ACC112 (cell line): ENCODE measurements at regions not wholly inside any gene's neighbourhood (a gene's known extent, or its start where the extent isn't known, plus 50 kb on each side); places are given as distances from the start of the nearest gene placed in this dataset.
"Not testable (repeated sequence)": the region's sequence is repeated elsewhere in the genome, so short reads cannot be mapped to it uniquely, and the experiment has no call there.

Experiments
- H2AFZ ChIP-seq: fragments of 200-600 bp; sonication (generic); one replicate; pipeline ENCODE4 v1.6.0; 2017; ENCODE audit warnings: antibody characterized with exemption, low read length; ENCODE audit not compliant: unreplicated experiment
- H3K27ac ChIP-seq: fragments of 200-600 bp; sonication (generic); 2 replicates; pipeline ENCODE4 v1.5.1; 2014; ENCODE audit warnings: low read depth, mild to moderate bottlenecking, antibody characterized with exemption, low read length, moderate library complexity
- H3K27me3 ChIP-seq: fragments of 200-600 bp; sonication (generic); 2 replicates; pipeline ENCODE4 v1.6.1; 2014; ENCODE audit warnings: mild to moderate bottlenecking, antibody characterized with exemption, low read length, moderate library complexity, mixed read lengths; ENCODE audit not compliant: insufficient read depth
- H3K36me3 ChIP-seq: fragments of 200-600 bp; sonication (generic); 2 replicates; pipeline ENCODE4 v1.6.1; 2016; ENCODE audit warnings: mild to moderate bottlenecking, antibody characterized with exemption, low read length, moderate library complexity, mixed read lengths; ENCODE audit not compliant: insufficient read depth
- H3K4me1 ChIP-seq: fragments of 200-600 bp; sonication (generic); one replicate; pipeline ENCODE4 v1.6.1; 2016; ENCODE audit warnings: low read length, mixed read lengths; ENCODE audit not compliant: insufficient read depth, unreplicated experiment, control insufficient read depth
- H3K4me3 ChIP-seq: fragments of 200-600 bp; sonication (generic); 2 replicates; pipeline ENCODE4 v1.5.1; 2014; ENCODE audit warnings: mild to moderate bottlenecking, low read depth, low read length
- H3K79me2 ChIP-seq: fragments of 200-600 bp; sonication (generic); one replicate; pipeline ENCODE4 v1.6.0; 2016; ENCODE audit warnings: low read length; ENCODE audit not compliant: control insufficient read depth, unreplicated experiment, insufficient read depth

DNA sequence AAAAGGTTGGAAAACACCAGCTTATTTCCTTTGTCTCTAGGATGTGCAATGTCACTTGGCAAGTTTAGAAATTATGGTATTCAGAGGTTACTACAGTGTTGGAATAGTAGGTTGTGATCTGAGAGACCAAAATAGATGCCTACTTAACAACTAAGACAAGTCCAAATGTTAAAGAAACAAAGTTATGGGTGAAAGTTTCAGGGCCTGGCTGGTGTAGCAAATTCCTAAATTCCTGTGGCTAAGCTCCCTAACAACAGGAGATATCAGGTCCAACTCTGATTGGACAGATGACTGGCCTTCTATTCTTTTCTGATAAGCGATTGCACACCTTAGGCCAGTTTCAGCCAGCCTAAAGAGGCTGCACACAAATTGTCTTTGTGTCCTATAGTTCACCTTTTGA is 873.5 kb downstream of the REEP3 start:
- no peak overlapping the region for H2AFZ ChIP-seq
- H3K4me3 ChIP-seq = no peak overlapping the region
- H3K36me3 ChIP-seq = no peaks in the 10 kb centered on the region
- H3K4me1 ChIP-seq = no peaks in the 10 kb centered on the region
- H3K27ac ChIP-seq = no peak overlapping the region
- no peaks in the 10 kb centered on the region for H3K27me3 ChIP-seq
- no peaks in the 10 kb centered on the region for H3K79me2 ChIP-seq

GRCh38 chr10:64396105-64396708 is 875.0 kb downstream of the REEP3 start:
- H3K4me1 ChIP-seq = no peaks in the 10 kb centered on the region
- no peaks in the 10 kb centered on the region for H3K36me3 ChIP-seq
- H3K79me2 ChIP-seq = no peaks in the 10 kb centered on the region
- no peak overlapping the region for H3K4me3 ChIP-seq
- H3K27me3 ChIP-seq = no peaks in the 10 kb centered on the region
- H3K27ac ChIP-seq = no peak overlapping the region
- no peak overlapping the region for H2AFZ ChIP-seq

DNA sequence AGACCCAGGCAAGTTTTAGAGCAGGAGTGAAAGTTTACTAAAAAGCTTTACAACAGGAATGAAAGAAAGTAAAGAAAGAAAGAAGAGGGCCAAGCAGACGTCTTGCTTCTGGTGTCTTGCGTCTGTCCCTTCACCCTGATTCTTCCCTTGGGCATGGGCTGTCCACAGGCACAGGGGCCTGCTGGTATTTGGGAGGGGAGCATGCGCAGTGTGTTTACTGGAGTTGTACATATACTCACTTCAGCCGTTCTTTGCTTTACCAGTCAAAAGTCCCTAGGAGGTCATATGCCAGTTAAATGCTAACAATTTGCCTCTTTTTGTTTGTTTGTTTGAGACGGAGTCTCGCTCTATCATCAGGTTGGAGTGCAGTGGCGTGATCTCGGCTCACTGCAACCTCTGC is 875.9 kb downstream of the REEP3 start:
- no peak overlapping the region for H2AFZ ChIP-seq
- no peaks in the 10 kb centered on the region for H3K4me1 ChIP-seq
- H3K36me3 ChIP-seq = no peaks in the 10 kb centered on the region
- H3K27ac ChIP-seq = no peak overlapping the region
- no peaks in the 10 kb centered on the region for H3K79me2 ChIP-seq
- no peak overlapping the region for H3K4me3 ChIP-seq
- H3K27me3 ChIP-seq = no peaks in the 10 kb centered on the region

DNA sequence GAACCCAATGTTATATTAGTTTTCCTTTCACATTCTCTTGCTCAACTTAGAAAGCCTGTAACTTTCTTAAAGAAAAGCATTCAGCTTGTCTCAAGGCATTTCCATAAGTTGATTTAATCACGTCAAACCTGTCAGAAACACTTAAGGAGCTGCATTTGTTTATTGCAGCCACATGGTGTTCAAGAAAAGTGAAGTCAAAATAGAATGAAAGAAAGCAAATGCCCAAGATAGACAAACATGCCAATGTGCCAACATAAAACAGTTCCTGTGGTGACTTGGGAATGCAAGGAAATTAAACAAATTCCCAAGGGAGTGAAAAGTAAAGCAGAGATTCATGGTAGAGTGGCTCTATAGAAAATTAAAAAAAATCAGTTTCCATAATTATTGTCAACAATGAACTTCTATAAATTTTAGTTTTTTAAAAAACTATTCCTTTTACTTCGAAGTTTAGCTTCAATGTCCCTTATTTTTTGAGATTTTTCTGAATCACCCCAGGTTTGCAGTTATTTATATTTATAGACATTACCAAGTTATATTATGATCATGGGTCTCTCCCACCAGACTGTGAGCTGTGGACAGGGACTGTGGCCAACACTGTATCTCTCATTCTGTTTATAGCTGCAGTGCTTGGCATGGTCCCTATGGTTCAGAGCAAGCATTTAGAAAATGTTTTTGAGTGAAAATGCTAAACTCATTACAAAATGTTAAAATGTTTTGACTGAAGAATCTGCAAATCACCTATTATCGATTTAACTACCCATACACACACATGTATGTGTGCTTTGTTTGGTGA is 887.4 kb downstream of the REEP3 start:
- Histone ChIP-seq H2AFZ (no peak overlapping the region), H3K27me3 (no peaks in the 10 kb centered on the region), H3K36me3 (no peaks in the 10 kb centered on the region), H3K79me2 (no peaks in the 10 kb centered on the region), H3K4me3 (no peak overlapping the region), H3K27ac (no peak overlapping the region), H3K4me1 (no peaks in the 10 kb centered on the region)

DNA sequence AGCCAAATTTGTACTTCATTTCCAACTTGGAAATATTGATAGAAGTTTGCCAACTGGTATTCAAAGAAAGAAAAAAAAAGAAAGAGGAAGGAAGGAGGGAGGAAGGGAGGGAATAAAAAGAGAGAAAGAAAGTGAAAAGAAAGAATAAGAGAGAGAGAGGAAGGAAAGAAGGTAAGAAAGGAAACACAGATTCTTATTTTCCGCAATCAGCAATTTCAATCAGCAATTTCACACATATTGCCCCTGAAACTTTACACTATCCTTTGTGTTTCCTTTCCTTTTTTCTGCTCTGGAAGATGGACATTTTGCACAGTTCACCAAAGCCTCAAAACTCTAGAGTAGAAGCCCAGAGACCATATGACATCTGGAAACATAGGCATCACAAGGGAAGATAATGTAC is 888.1 kb downstream of the REEP3 start:
- Histone ChIP-seq H3K27me3 (no peaks in the 10 kb centered on the region), H3K4me1 (no peaks in the 10 kb centered on the region), H3K79me2 (no peaks in the 10 kb centered on the region), H3K27ac (no peak overlapping the region), H3K36me3 (no peaks in the 10 kb centered on the region), H3K4me3 (no peak overlapping the region), H2AFZ (no peak overlapping the region)

- Histone ChIP-seq H3K79me2 (no peaks in the 10 kb centered on the region), H3K27ac (no peak overlapping the region), H3K27me3 (no peaks in the 10 kb centered on the region), H2AFZ (no peak overlapping the region), H3K4me1 (no peaks in the 10 kb centered on the region), H3K36me3 (no peaks in the 10 kb centered on the region), H3K4me3 (no peak overlapping the region)
Observed at GRCh38 chr10:64416011-64416410, 894.8 kb downstream of the REEP3 start.

- Histone ChIP-seq H3K4me1 (no peaks in the 10 kb centered on the region), H3K27me3 (no peaks in the 10 kb centered on the region), H3K27ac (no peak overlapping the region), H3K36me3 (no peaks in the 10 kb centered on the region), H3K79me2 (no peaks in the 10 kb centered on the region), H2AFZ (no peak overlapping the region), H3K4me3 (no peak overlapping the region)
Observed at GRCh38 chr10:64419461-64419860, 898.3 kb downstream of the REEP3 start.

DNA sequence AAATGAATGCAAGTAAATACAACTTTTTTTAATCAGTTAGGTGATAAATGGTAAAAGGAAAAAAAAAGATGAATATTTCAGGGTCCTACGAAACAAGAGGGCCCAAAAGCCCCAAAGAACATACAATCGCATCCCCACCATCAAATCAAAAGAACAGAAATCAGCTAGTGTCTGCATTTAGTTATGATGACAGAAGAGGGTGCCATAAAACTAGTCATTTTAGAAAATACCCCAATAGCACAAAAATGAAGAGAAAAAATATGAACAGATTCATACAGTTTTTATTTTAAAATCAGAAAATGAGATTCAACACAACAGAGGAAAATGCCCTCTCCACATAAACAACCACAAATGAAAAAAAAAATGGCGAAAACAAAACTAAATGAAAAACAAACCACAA is 905.5 kb downstream of the REEP3 start:
- Histone ChIP-seq H3K4me1 (no peaks in the 10 kb centered on the region), H2AFZ (no peak overlapping the region), H3K27me3 (no peaks in the 10 kb centered on the region), H3K79me2 (no peaks in the 10 kb centered on the region), H3K27ac (no peak overlapping the region), H3K36me3 (no peaks in the 10 kb centered on the region), H3K4me3 (no peak overlapping the region)

DNA sequence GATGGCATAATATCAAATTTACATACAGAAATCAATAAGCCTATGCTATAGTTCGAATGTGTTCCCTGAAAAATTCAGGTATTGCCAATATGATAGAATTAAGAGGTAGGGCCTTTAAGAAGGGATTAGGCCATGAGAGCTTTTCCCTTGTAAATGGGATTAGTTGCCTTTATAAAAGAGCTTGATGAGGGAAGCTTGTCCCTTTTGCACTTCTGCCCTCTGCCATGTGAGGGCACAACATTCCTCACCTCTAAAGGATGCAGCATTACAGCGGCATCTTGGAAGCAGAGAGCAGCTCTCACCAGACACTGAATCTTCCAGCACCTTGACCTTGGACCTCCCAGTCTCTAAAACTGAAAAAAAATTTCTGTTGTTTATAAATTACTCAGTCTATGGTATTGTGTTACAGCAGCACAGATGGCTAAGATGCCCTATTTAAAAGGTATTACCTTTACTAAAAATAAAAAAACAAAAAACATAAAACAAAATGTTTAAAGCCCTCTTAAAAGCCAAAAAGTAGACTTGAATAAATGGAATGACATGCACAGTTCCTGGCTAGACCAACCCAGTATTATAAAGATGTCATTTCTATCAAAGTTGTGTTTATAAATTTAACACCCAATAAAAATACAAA is 909.6 kb downstream of the REEP3 start:
- no peaks in the 10 kb centered on the region for H3K36me3 ChIP-seq
- no peak overlapping the region for H2AFZ ChIP-seq
- H3K27me3 ChIP-seq = no peaks in the 10 kb centered on the region
- no peak overlapping the region for H3K27ac ChIP-seq
- no peaks in the 10 kb centered on the region for H3K79me2 ChIP-seq
- no peaks in the 10 kb centered on the region for H3K4me1 ChIP-seq
- H3K4me3 ChIP-seq = no peak overlapping the region

GRCh38 chr10:64441872-64442271 is 920.7 kb downstream of the REEP3 start:
- H3K27me3 ChIP-seq, H2AFZ ChIP-seq, H3K4me3 ChIP-seq, H3K36me3 ChIP-seq, H3K79me2 ChIP-seq, H3K27ac ChIP-seq, H3K4me1 ChIP-seq: not testable (repeated sequence)

- no peaks in the 10 kb centered on the region for H3K36me3 ChIP-seq
- no peak overlapping the region for H3K27ac ChIP-seq
- no peaks in the 10 kb centered on the region for H3K27me3 ChIP-seq
- H2AFZ ChIP-seq = no peak overlapping the region
- no peaks in the 10 kb centered on the region for H3K4me1 ChIP-seq
- no peak overlapping the region for H3K4me3 ChIP-seq
- no peaks in the 10 kb centered on the region for H3K79me2 ChIP-seq
Observed at GRCh38 chr10:64444163-64444562, 923.0 kb downstream of the REEP3 start.
